ENCODE measurements at regions not wholly inside any gene's neighbourhood (a gene's known extent, or its start where the extent isn't known, plus 50 kb on each side); places are given as distances from the start of the nearest gene placed in this dataset.

- H3K9me3 Mint-ChIP-seq: no peaks in the 10 kb centered on the region; the same call in 2 of the 3 replicates
- no peaks in the 10 kb centered on the region for H3K36me3 ChIP-seq (ENCODE audit: insufficient read depth)
- no peak overlapping the region for H3K27ac Mint-ChIP-seq
- no peak overlapping the region for H3K27ac ChIP-seq (ENCODE audit: low read depth)
- no peaks in the 10 kb centered on the region for H3K27me3 ChIP-seq (ENCODE audit: insufficient read depth)
- H2AFZ ChIP-seq: no peak overlapping the region
- 0 out of 2 replicates have a peak, but pooled peaks cover 5% of the 10 kb centered on the region for H3K9me2 ChIP-seq (ENCODE audit: insufficient read depth)
- H3K4me3 ChIP-seq: no peak overlapping the region
- H4K20me1 ChIP-seq (replicated peaks; ENCODE audit: insufficient read depth): no peaks in the 10 kb centered on the region
- H3K4me1 ChIP-seq (ENCODE audit: insufficient read depth): no peaks in the 10 kb centered on the region
- H3K4me1 Mint-ChIP-seq: peaks cover 1% of the 10 kb centered on the region; the same call in 2 of the 3 replicates
- peaks cover 11% of the 10 kb centered on the region for H3K27me3 Mint-ChIP-seq (ENCODE audit: insufficient read depth, low read depth, poor library complexity)
- H3K4me3 Mint-ChIP-seq: no peak overlapping the region
- DNase-seq (ENCODE audit: low spot score): no peak
- TF ChIP-seq JUNB (IDR thresholded peaks at IDR 0.05; ENCODE audit: unreplicated experiment) (no peak), ETS1 (IDR thresholded peaks at IDR 0.05) (no peak), EZH2 (IDR thresholded peaks at IDR 0.05; ENCODE audit: low read depth, unreplicated experiment) (no peak), EZH2phosphoT487 (IDR thresholded peaks at IDR 0.05; ENCODE audit: unreplicated experiment) (no peak), ZNF462 (CRISPR knock-in tag; IDR thresholded peaks at IDR 0.05) (no peak), ZNF331 (CRISPR knock-in tag; IDR thresholded peaks at IDR 0.05; ENCODE audit: low read depth) (no peak), CREB1 (CRISPR knock-in tag; IDR thresholded peaks at IDR 0.05; ENCODE audit: low read depth) (no peak), STAT1 (IDR thresholded peaks at IDR 0.05; ENCODE audit: unreplicated experiment) (no peak), REST (IDR thresholded peaks at IDR 0.05; ENCODE audit: unreplicated experiment) (no peak), ZNF114 (CRISPR knock-in tag; IDR thresholded peaks at IDR 0.05) (no peak), POLR2AphosphoS5 (IDR thresholded peaks at IDR 0.05; ENCODE audit: low read depth) (no peak), CTCF (conservative IDR thresholded peaks at IDR 0.05; ENCODE audit: low read depth in 2 of 2) (no peak), NANOG (IDR thresholded peaks at IDR 0.05; ENCODE audit: borderline replicate concordance) (no peak)
- H3F3A ChIP-seq (replicated peaks; ENCODE audit: low read depth): no peaks in the 10 kb centered on the region
- no peak overlapping the region for H3K4me2 ChIP-seq
- ATAC-seq: no peak
- H3K79me2 ChIP-seq (replicated peaks; ENCODE audit: insufficient read depth): no peaks in the 10 kb centered on the region
- no peaks in the 10 kb centered on the region for H3K36me3 Mint-ChIP-seq (ENCODE audit: low read depth)
These were observed 229.0 kb downstream of the TEX29 start for GRCh38 chr13:111549464-111549863.

All from GM23338 (cell line).